Natural killer cell (primary cell): ENCODE measurements at regions not wholly inside any gene's neighbourhood (a gene's known extent, or its start where the extent isn't known, plus 50 kb on each side); places are given as distances from the start of the nearest gene placed in this dataset.

ENCODE experiments used
- ATAC-seq, 3 donors: fragments of 150-1000 bp in 2 of 3; fragments of 200-7000 bp in 1 of 3; cut with Tn5 transposase; 1 replicate in 1 of 3; 2 replicates in 2 of 3; pipeline ENCODE4 v1.10.0; 2021; ENCODE audit warnings: mild to moderate bottlenecking in 2 of 3, moderate library complexity in 2 of 3
- DNase-seq, 2 donors: peaks; one replicate each; pipeline versions ENCODE4 v3.0.0 to v3.0.0-alpha.2; 2013 to 2021; ENCODE audit warnings: mixed read lengths in 1 of 2
- H3K27ac ChIP-seq: one replicate; pipeline ENCODE4 v1.5.1; 2013; ENCODE audit warnings: mild to moderate bottlenecking, low read length
- H3K27me3 ChIP-seq: one replicate; pipeline ENCODE4 v1.6.1; 2013; ENCODE audit warnings: low read length; ENCODE audit not compliant: control insufficient read depth, insufficient read depth
- H3K36me3 ChIP-seq: one replicate; pipeline ENCODE4 v1.6.1; 2013; ENCODE audit warnings: low read length; ENCODE audit not compliant: control insufficient read depth, insufficient read depth
- H3K4me1 ChIP-seq: one replicate; pipeline ENCODE4 v1.6.1; 2013; ENCODE audit warnings: low read length; ENCODE audit not compliant: control insufficient read depth, insufficient read depth
- H3K4me3 ChIP-seq: one replicate; pipeline ENCODE4 v1.5.1; 2013; ENCODE audit warnings: low read length
- H3K9me3 ChIP-seq: one replicate; pipeline ENCODE4 v1.6.1; 2013; ENCODE audit warnings: low read length; ENCODE audit not compliant: control insufficient read depth, insufficient read depth
- H3K27ac Mint-ChIP-seq, 2 donors: one replicate each; pipeline ENCODE4 v1.8.0; 2022; ENCODE audit warnings: mild to moderate bottlenecking in 2 of 2, mixed read lengths in 2 of 2, moderate library complexity in 1 of 2
- H3K27me3 Mint-ChIP-seq, 2 donors: one replicate each; pipeline ENCODE4 v1.8.0; 2022; ENCODE audit warnings: low read depth in 2 of 2, mixed read lengths in 2 of 2
- H3K36me3 Mint-ChIP-seq: one replicate; pipeline ENCODE4 v1.8.0; 2022; ENCODE audit warnings: mixed read lengths
- H3K4me1 Mint-ChIP-seq, 2 donors: one replicate each; pipeline ENCODE4 v1.8.0; 2022; ENCODE audit warnings: mixed read lengths in 2 of 2
- H3K4me3 Mint-ChIP-seq: one replicate; pipeline ENCODE4 v1.8.0; 2022; ENCODE audit warnings: mild to moderate bottlenecking, moderate library complexity, mixed read lengths
- H3K9me3 Mint-ChIP-seq, 2 donors: one replicate each; pipeline ENCODE4 v1.8.0; 2022; ENCODE audit warnings: mixed read lengths in 2 of 2
- WGBS: methylation state at CpG from one replicate; pipeline ENCODE4 v1.1.7; 2013; ENCODE audit warnings: missing lambda C conversion rate; ENCODE audit not compliant: insufficient coverage; 5-methylcytosine and 5-hydroxymethylcytosine counted together
- intact Hi-C: fragments of 100-400 bp; cut with micrococcal nuclease; formaldehyde crosslinking; loops from one replicate; pipeline ENCODE4 v1.14.2; 2022
- TF ChIP-seq, protein P1 (sequence below): fragments of 200-600 bp; IDR thresholded peaks from one replicate; pipeline ENCODE4 v1.8.0; 2022; ENCODE audit warnings: antibody characterized with exemption

DNA sequence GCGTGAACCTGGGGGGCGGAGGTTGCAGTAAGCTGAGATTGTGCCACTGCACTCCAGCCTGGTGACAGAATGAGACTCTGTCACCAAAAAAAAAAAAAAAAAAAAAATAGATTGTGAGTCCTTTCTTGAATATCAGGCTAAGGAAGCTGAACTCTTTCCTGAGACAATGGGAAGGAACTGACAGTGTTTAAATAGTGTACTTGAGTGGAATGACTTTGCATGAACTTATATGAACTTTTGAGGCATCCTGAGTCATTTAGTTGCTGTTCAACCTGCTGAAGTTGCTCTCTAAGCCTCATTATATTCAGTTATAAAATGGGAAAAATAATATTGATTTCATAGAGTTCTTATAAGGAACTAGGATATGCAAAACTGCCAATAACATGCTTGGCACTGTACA, 79.3 kb upstream of the LIMCH1 start:
- H3K27ac Mint-ChIP-seq, result no peak overlapping the region
- H3K4me3 ChIP-seq, result no peak overlapping the region
- no peak overlapping the region for H3K4me3 Mint-ChIP-seq
- no peak overlapping the region for H3K27ac ChIP-seq
- no peaks in the 10 kb centered on the region for H3K36me3 Mint-ChIP-seq
- DNase-seq, result no peak
- no peak for ATAC-seq
- no peaks in the 10 kb centered on the region for H3K4me1 ChIP-seq
- no peaks in the 10 kb centered on the region for H3K27me3 ChIP-seq
- TF ChIP-seq, protein P1, sequence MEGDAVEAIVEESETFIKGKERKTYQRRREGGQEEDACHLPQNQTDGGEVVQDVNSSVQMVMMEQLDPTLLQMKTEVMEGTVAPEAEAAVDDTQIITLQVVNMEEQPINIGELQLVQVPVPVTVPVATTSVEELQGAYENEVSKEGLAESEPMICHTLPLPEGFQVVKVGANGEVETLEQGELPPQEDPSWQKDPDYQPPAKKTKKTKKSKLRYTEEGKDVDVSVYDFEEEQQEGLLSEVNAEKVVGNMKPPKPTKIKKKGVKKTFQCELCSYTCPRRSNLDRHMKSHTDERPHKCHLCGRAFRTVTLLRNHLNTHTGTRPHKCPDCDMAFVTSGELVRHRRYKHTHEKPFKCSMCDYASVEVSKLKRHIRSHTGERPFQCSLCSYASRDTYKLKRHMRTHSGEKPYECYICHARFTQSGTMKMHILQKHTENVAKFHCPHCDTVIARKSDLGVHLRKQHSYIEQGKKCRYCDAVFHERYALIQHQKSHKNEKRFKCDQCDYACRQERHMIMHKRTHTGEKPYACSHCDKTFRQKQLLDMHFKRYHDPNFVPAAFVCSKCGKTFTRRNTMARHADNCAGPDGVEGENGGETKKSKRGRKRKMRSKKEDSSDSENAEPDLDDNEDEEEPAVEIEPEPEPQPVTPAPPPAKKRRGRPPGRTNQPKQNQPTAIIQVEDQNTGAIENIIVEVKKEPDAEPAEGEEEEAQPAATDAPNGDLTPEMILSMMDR, result no peak
- no peaks in the 10 kb centered on the region for H3K4me1 Mint-ChIP-seq
- no peaks in the 10 kb centered on the region for H3K36me3 ChIP-seq
- no peaks in the 10 kb centered on the region for H3K9me3 ChIP-seq
- intact Hi-C loops, result no loop called here
- H3K9me3 Mint-ChIP-seq, result no peaks in the 10 kb centered on the region
- H3K27me3 Mint-ChIP-seq, result no peaks in the 10 kb centered on the region
- 100% methylated on average over 2 of the region's 2 CpGs for WGBS

DNA sequence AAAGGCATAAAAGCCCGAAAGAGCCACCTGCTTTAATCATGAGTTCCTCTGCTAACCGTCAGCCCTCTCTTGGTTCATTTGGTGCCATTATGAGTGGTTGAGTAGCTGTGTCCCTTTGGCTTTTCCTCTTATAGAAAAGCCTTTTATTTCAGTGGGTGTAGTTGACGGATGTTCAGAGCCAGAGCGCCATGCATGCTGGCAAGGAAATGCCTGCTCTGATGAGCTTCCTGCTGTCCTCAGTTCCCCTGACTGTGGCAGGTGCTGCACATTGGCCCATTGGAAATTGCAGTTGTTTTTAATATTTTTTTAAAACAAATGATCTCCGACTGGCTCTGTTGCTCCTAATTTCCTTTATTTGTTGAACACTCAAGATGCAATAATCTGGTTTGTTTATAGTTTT, 77.3 kb upstream of the LIMCH1 start:
- H3K9me3 Mint-ChIP-seq, result no peaks in the 10 kb centered on the region
- intact Hi-C loops, result no loop called here
- WGBS, result 88% methylated on average over 4 of the region's 5 CpGs
- H3K4me3 Mint-ChIP-seq, result no peak overlapping the region
- DNase-seq, result no peak
- Histone ChIP-seq H3K27me3 (no peaks in the 10 kb centered on the region), H3K27ac (no peak overlapping the region), H3K9me3 (no peaks in the 10 kb centered on the region), H3K4me3 (no peak overlapping the region), H3K36me3 (no peaks in the 10 kb centered on the region), H3K4me1 (no peaks in the 10 kb centered on the region)
- no peaks in the 10 kb centered on the region for H3K27me3 Mint-ChIP-seq
- no peaks in the 10 kb centered on the region for H3K36me3 Mint-ChIP-seq
- TF ChIP-seq, protein P1, result no peak
- H3K27ac Mint-ChIP-seq, result no peak overlapping the region
- ATAC-seq, result no peak
- no peaks in the 10 kb centered on the region for H3K4me1 Mint-ChIP-seq

DNA sequence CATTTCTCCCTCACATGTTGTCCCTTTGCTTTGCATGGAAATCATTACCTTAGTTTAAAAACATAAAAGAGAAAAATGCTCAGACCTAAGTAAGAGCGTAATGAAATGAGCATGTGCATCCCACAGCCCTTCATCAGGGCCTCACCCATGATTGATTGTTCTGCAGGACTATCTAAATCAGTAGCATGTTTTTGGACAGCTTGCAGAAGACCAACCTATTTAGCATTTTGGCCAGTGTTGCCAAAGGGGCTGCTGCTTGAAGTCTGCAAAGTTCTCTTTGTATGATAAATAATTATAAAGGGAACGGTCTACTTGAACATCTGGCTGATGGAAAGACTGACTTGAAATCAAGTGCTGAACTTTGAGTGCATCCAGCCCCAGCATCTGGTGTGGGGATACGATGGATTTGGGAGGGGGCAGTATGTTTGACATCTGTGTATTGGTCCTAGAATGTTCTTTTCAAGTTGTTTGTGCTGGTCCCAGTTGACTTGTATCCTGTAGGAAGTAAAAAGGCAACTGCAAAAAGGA, 76.1 kb upstream of the LIMCH1 start:
- Histone ChIP-seq H3K9me3 (no peaks in the 10 kb centered on the region), H3K4me1 (no peaks in the 10 kb centered on the region), H3K27ac (no peak overlapping the region), H3K4me3 (no peak overlapping the region), H3K27me3 (no peaks in the 10 kb centered on the region), H3K36me3 (no peaks in the 10 kb centered on the region)
- WGBS, result 83% methylated on average over 3 of the region's 3 CpGs
- H3K27ac Mint-ChIP-seq, result no peak overlapping the region
- intact Hi-C loops, result no loop called here
- TF ChIP-seq, protein P1, result no peak
- H3K4me3 Mint-ChIP-seq, result no peak overlapping the region
- H3K36me3 Mint-ChIP-seq, result no peaks in the 10 kb centered on the region
- no peaks in the 10 kb centered on the region for H3K27me3 Mint-ChIP-seq
- no peaks in the 10 kb centered on the region for H3K9me3 Mint-ChIP-seq
- H3K4me1 Mint-ChIP-seq, result no peaks in the 10 kb centered on the region
- DNase-seq (no peak), ATAC-seq (no peak)

DNA sequence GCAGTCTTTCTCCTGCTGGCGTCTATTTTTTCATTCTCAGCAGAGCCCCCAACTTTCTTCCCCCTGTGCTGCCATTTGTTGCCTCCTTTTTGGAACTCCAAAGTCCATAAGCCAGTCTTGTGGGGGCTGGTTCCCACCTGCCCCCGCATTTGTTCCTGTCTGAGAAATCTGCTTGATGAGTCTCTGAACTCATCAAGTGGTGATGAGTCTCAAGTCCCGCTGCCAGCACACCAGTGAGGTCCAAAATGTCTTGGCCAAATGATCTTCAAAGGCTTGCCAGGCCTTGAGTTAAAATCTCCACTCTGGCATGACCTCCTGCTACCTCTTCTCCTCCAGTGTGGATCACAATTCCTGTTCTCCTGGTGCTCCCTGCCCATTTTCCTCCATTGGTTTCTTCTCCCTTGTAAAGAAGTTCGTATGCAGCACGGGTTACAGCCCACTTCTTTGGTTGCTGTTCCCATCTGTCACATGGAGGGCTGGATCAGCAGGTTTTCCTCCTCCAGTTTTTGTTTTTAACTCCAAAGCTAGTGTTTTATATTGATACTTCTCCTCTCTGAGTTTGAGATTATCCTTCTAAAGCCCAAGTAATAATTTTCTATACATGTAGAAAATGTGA, 72.7 kb upstream of the LIMCH1 start:
- H3K27ac ChIP-seq, result no peak overlapping the region
- Mint-ChIP-seq H3K9me3 (peaks cover 2 to 3% of the 10 kb centered on the region in 2 donors), H3K27me3 (peaks cover 0 to 3% of the 10 kb centered on the region in 2 donors), H3K4me3 (no peak overlapping the region), H3K4me1 (no peaks in the 10 kb centered on the region), H3K36me3 (no peaks in the 10 kb centered on the region), H3K27ac (no peak overlapping the region)
- no peaks in the 10 kb centered on the region for H3K27me3 ChIP-seq
- no peaks in the 10 kb centered on the region for H3K9me3 ChIP-seq
- WGBS, result 80% methylated on average over 5 of the region's 5 CpGs
- TF ChIP-seq, protein P1, result no peak
- no peak overlapping the region for H3K4me3 ChIP-seq
- intact Hi-C loops, result no loop called here
- no peak for ATAC-seq
- no peaks in the 10 kb centered on the region for H3K36me3 ChIP-seq
- H3K4me1 ChIP-seq, result no peaks in the 10 kb centered on the region
- DNase-seq, result no peak
